Endothelial cell (in vitro differentiated cells): ENCODE measurements at regions not wholly inside any gene's neighbourhood (a gene's known extent, or its start where the extent isn't known, plus 50 kb on each side); places are given as distances from the start of the nearest gene placed in this dataset.

ENCODE experiments used
- DNase-seq: peaks from one replicate; pipeline ENCODE4 v3.0.0; 2021; ENCODE audit warnings: low spot score
- H3K27ac Mint-ChIP-seq: one replicate; pipeline ENCODE4 v1.8.0; 2021; ENCODE audit warnings: mixed read lengths, inconsistent platforms; ENCODE audit not compliant: unreplicated experiment
- H3K27me3 Mint-ChIP-seq: one replicate; pipeline ENCODE4 v1.8.0; 2021; ENCODE audit warnings: mild to moderate bottlenecking, moderate library complexity, mixed read lengths, inconsistent platforms; ENCODE audit not compliant: unreplicated experiment
- H3K36me3 Mint-ChIP-seq: one replicate; pipeline ENCODE4 v1.8.0; 2021; ENCODE audit warnings: mild to moderate bottlenecking, low read depth, mixed read lengths, inconsistent platforms; ENCODE audit not compliant: unreplicated experiment
- H3K4me1 Mint-ChIP-seq: one replicate; pipeline ENCODE4 v1.8.0; 2021; ENCODE audit warnings: mild to moderate bottlenecking, mixed read lengths, inconsistent platforms; ENCODE audit not compliant: unreplicated experiment
- H3K4me3 Mint-ChIP-seq: one replicate; pipeline ENCODE4 v1.8.0; 2021; ENCODE audit warnings: mild to moderate bottlenecking, mixed read lengths, inconsistent platforms; ENCODE audit not compliant: unreplicated experiment
- H3K9me3 Mint-ChIP-seq: one replicate; pipeline ENCODE4 v1.8.0; 2021; ENCODE audit warnings: mixed read lengths, inconsistent platforms; ENCODE audit not compliant: unreplicated experiment
- TF ChIP-seq, protein P1 (sequence below): fragments of 200-600 bp; sonication (generic); IDR thresholded peaks from one replicate; pipeline ENCODE4 v1.5.0; 2021; ENCODE audit warnings: antibody characterized with exemption; ENCODE audit not compliant: unreplicated experiment

DNA sequence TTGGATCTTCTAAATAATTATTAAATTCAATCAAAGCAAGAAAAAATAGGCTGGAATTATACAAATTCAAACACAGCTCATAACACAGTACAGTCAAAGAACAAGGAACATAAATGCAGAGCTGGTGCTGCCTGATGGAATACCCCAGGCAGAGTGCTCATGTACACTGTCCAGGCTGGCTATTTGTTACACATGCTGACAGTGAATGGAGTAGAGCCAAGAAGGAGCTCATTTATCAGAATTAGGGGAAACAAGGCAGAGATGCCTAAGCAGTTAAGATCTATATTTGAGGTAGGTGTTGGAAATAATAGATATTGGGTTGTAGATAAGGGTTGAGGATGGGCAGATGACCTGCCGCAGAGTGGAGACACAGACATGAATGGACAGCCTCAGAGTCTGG, 788.2 kb upstream of the ARPP21 start:
- Mint-ChIP-seq H3K4me1 (peaks cover 8% of the 10 kb centered on the region), H3K4me3 (no peak overlapping the region), H3K27me3 (peaks cover 3% of the 10 kb centered on the region), H3K9me3 (no peaks in the 10 kb centered on the region), H3K36me3 (no peaks in the 10 kb centered on the region), H3K27ac (no peak overlapping the region)
- no peak for DNase-seq
- TF ChIP-seq, protein P1, sequence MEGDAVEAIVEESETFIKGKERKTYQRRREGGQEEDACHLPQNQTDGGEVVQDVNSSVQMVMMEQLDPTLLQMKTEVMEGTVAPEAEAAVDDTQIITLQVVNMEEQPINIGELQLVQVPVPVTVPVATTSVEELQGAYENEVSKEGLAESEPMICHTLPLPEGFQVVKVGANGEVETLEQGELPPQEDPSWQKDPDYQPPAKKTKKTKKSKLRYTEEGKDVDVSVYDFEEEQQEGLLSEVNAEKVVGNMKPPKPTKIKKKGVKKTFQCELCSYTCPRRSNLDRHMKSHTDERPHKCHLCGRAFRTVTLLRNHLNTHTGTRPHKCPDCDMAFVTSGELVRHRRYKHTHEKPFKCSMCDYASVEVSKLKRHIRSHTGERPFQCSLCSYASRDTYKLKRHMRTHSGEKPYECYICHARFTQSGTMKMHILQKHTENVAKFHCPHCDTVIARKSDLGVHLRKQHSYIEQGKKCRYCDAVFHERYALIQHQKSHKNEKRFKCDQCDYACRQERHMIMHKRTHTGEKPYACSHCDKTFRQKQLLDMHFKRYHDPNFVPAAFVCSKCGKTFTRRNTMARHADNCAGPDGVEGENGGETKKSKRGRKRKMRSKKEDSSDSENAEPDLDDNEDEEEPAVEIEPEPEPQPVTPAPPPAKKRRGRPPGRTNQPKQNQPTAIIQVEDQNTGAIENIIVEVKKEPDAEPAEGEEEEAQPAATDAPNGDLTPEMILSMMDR: no peak

DNA sequence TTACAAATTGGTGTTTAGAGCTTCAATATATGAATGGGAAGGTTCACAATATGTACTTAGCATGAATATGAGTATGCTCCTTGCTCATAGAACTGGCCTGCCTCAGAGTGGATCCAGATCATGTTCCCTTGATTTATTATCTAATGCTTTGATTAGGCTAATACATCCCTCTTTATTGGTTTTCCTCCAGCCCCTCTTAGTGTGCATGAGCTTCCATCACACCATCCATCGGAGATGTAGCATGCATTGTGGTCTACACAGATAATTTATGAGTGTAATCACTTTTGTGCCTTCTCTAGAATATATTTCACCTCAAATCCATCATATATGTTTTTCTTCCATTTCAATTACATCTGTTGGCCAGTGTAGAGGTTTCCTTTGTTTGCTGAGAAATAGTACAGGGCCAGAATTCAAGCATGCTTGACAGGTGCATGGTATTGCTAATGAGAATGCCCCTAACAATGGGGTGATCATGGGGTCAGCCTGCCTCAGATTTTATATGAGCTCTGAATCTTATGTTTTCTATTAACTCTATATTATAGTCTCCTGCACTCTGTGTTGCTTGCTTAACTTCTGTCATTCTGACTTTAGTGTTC, 786.4 kb upstream of the ARPP21 start:
- no peak overlapping the region for H3K4me3 Mint-ChIP-seq
- H3K9me3 Mint-ChIP-seq: no peaks in the 10 kb centered on the region
- H3K27ac Mint-ChIP-seq: no peak overlapping the region
- H3K4me1 Mint-ChIP-seq: peaks cover 14% of the 10 kb centered on the region
- TF ChIP-seq, protein P1: no peak
- H3K36me3 Mint-ChIP-seq: no peaks in the 10 kb centered on the region
- DNase-seq: no peak
- no peaks in the 10 kb centered on the region for H3K27me3 Mint-ChIP-seq

DNA sequence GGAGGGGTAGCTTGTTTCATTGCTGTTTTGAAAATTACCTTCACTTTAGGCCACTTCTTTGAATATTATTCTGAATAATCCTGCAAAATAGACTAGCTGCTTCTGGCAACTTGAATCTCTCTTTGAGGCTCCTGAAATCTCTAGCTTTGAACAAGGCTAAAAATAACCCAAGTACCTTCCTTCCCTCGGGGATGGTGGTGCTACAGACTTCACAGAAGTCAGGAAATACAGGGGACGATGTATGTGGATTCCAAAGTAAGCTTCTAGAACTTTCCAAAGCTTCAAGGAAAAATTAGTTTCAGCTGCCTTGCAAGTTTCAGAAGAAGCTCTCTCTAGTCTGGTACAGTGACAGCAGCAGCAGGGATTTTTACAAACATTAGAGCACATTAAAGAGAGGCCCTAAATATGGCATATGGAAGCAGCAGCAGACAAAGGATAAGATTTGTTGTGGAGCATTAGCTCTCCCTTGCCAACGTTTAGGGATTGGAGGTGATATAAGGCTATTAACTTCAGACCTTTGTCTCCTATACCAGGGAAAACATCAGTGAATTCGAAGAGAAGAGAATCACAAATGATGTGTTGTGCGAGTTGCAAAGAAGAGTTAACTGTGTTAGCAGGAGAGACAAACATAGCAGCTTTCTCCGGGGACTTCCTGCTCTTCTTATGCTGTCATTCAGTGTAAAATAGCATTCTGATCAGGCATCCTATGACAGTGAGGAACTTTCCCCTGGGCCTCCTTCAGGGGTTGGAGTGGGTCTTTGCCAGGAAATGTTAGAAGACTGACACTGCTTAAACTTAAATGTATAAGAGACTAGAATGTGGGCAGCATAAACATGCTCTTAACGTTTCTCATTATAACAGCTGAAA, 783.0 kb upstream of the ARPP21 start:
- Mint-ChIP-seq H3K4me1 (peaks cover 14% of the 10 kb centered on the region), H3K27me3 (no peaks in the 10 kb centered on the region), H3K4me3 (no peak overlapping the region), H3K9me3 (no peaks in the 10 kb centered on the region), H3K36me3 (no peaks in the 10 kb centered on the region), H3K27ac (peak overlapping the region; percentile 74)
- TF ChIP-seq, protein P1: no peak
- DNase-seq: peak; percentile 5

DNA sequence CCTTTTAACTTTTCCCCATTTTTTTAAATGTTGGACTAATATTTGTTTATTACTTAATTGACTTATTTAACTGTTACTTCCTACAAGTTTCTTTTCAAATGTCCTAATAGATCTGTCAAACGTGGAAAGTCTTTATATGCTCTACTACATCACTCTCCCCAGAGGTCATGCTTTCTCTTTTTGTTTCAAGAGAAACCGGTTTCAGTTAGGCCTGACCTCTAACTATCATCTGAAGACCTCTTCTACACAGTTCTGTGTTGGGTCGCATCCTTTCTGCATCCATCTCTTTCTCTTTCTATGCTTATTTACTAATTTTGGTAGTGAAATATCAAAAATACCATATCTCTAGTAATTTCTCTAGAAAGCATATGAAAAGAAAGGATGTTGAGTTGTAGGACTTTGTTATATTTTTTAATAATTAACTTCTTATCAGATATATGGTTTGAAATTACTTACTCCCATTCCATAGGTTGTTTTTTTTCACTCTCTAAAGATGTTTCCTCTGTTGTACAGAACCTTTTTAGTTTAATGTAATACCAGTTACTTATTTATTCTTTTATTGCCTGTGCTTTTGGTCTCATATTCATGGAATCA, 781.2 kb upstream of the ARPP21 start:
- no peaks in the 10 kb centered on the region for H3K27me3 Mint-ChIP-seq
- H3K27ac Mint-ChIP-seq: no peak overlapping the region
- no peak overlapping the region for H3K4me3 Mint-ChIP-seq
- DNase-seq: no peak
- H3K9me3 Mint-ChIP-seq: no peaks in the 10 kb centered on the region
- H3K4me1 Mint-ChIP-seq: peaks cover 14% of the 10 kb centered on the region
- TF ChIP-seq, protein P1: no peak
- H3K36me3 Mint-ChIP-seq: no peaks in the 10 kb centered on the region

DNA sequence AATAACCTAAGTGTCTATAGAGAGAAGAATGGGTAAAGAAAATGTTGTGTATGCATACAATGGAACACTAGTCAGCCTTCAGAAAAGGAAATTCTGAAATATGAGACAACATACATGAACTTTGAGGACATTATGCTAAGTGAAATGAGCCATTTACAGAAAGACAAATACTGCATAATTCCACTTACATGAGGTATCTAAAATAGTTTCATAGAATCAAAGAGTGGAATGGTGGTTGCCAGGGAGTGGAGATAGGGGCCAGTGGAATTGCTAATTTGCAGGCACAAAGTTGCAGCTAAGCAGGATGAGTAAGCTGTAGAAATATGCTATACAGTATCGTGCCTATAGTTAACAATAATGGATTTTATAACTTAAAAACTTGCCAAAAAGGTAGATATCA, 779.6 kb upstream of the ARPP21 start:
- no peak overlapping the region for H3K27ac Mint-ChIP-seq
- no peaks in the 10 kb centered on the region for H3K9me3 Mint-ChIP-seq
- H3K27me3 Mint-ChIP-seq: no peaks in the 10 kb centered on the region
- peaks cover 13% of the 10 kb centered on the region for H3K4me1 Mint-ChIP-seq
- TF ChIP-seq, protein P1: no peak
- no peaks in the 10 kb centered on the region for H3K36me3 Mint-ChIP-seq
- H3K4me3 Mint-ChIP-seq: no peak overlapping the region
- no peak for DNase-seq
